GM23338 (cell line): ENCODE measurements at regions not wholly inside any gene's neighbourhood (a gene's known extent, or its start where the extent isn't known, plus 50 kb on each side); places are given as distances from the start of the nearest gene placed in this dataset.

ENCODE experiments used
- ATAC-seq: fragments of 200-7000 bp; cut with Tn5 transposase; 3 replicates; pipeline ENCODE4 v1.9.1; 2020
- DNase-seq: peaks from one replicate; pipeline ENCODE4 v3.0.0-alpha.2; 2015; ENCODE audit warnings: low spot score
- H2AFZ ChIP-seq: fragments of 200-600 bp; sonication (generic); 2 replicates; pipeline ENCODE4 v1.8.0; 2016; ENCODE audit warnings: antibody characterized with exemption, mild to moderate bottlenecking, moderate library complexity
- H3F3A ChIP-seq: fragments of 200-600 bp; sonication (generic); replicated peaks from 2 replicates; pipeline ENCODE4 v1.8.0; 2017; ENCODE audit warnings: antibody characterized with exemption, mixed run types, low read depth
- H3K27ac ChIP-seq: fragments of 200-600 bp; sonication (generic); 2 replicates; pipeline ENCODE4 v1.6.1; 2016; ENCODE audit warnings: low read depth
- H3K27me3 ChIP-seq: fragments of 200-600 bp; sonication (generic); 2 replicates; pipeline ENCODE4 v1.8.0; 2016; ENCODE audit warnings: mild to moderate bottlenecking, mixed run types, moderate library complexity; ENCODE audit not compliant: insufficient read depth
- H3K36me3 ChIP-seq: fragments of 200-600 bp; sonication (generic); 2 replicates; pipeline ENCODE4 v1.8.0; 2016; ENCODE audit warnings: mild to moderate bottlenecking; ENCODE audit not compliant: insufficient read depth
- H3K4me1 ChIP-seq: fragments of 200-600 bp; sonication (generic); 2 replicates; pipeline ENCODE4 v1.8.0; 2016; ENCODE audit warnings: mild to moderate bottlenecking, moderate library complexity; ENCODE audit not compliant: insufficient read depth
- H3K4me2 ChIP-seq: fragments of 200-600 bp; sonication (generic); 2 replicates; pipeline ENCODE4 v1.7.1; 2017; ENCODE audit warnings: mixed run types
- H3K4me3 ChIP-seq: fragments of 200-600 bp; sonication (generic); 2 replicates; pipeline ENCODE4 v1.6.1; 2016; ENCODE audit warnings: mixed run types
- H3K79me2 ChIP-seq: fragments of 200-600 bp; sonication (generic); replicated peaks from 2 replicates; pipeline ENCODE4 v1.8.0; 2017; ENCODE audit warnings: mild to moderate bottlenecking; ENCODE audit not compliant: insufficient read depth
- H3K9me2 ChIP-seq: fragments of 200-600 bp; sonication (generic); 2 replicates; pipeline ENCODE4 v1.8.0; 2017; ENCODE audit not compliant: insufficient read depth
- H4K20me1 ChIP-seq: fragments of 200-600 bp; sonication (generic); replicated peaks from 2 replicates; pipeline ENCODE4 v1.8.0; 2017; ENCODE audit warnings: mild to moderate bottlenecking; ENCODE audit not compliant: insufficient read depth
- H3K27ac Mint-ChIP-seq: 2 replicates; pipeline ENCODE4 v1.8.0; 2020; ENCODE audit warnings: inconsistent platforms, mild to moderate bottlenecking, moderate library complexity, mixed read lengths
- H3K27me3 Mint-ChIP-seq: 3 replicates; pipeline ENCODE4 v1.8.0; 2022; ENCODE audit warnings: low read depth, mild to moderate bottlenecking, moderate library complexity, mixed read lengths, inconsistent platforms; ENCODE audit not compliant: insufficient read depth, poor library complexity
- H3K36me3 Mint-ChIP-seq: 3 replicates; pipeline ENCODE4 v1.8.0; 2021; ENCODE audit warnings: low read depth, mild to moderate bottlenecking, inconsistent platforms, moderate library complexity, mixed read lengths
- H3K4me1 Mint-ChIP-seq: 3 replicates; pipeline ENCODE4 v1.8.0; 2020; ENCODE audit warnings: mild to moderate bottlenecking, inconsistent platforms, mixed read lengths
- H3K4me3 Mint-ChIP-seq: 3 replicates; pipeline ENCODE4 v1.8.0; 2021; ENCODE audit warnings: moderate library complexity, mild to moderate bottlenecking, inconsistent platforms, mixed read lengths
- H3K9me3 Mint-ChIP-seq: 3 replicates; pipeline ENCODE4 v1.8.0; 2020; ENCODE audit warnings: moderate library complexity, mild to moderate bottlenecking, inconsistent platforms, mixed read lengths
- CREB1 ChIP-seq: fragments of 250-450 bp; sonication (Bioruptor Pico); IDR thresholded peaks from 2 replicates; pipeline ENCODE4 v1.5.0; 2020; ENCODE audit warnings: low read depth, mild to moderate bottlenecking, moderate library complexity
- CTCF ChIP-seq, 2 experiments: fragments of 200-600 bp in 1 of 2; sonication (generic) in 1 of 2; conservative IDR thresholded peaks; 2 replicates each; pipeline versions ENCODE4 v1.5.1 to v1.6.1; 2016 to 2017; ENCODE audit warnings: antibody characterized with exemption in 2 of 2, low read depth in 2 of 2, mild to moderate bottlenecking in 2 of 2, moderate library complexity in 1 of 2
- ETS1 ChIP-seq: IDR thresholded peaks from 2 replicates; pipeline ENCODE4 v1.6.1; 2016; ENCODE audit warnings: antibody characterized with exemption
- EZH2 ChIP-seq: fragments of 200-600 bp; sonication (generic); IDR thresholded peaks from one replicate; pipeline ENCODE4 v1.8.0; 2017; ENCODE audit warnings: antibody characterized with exemption, mild to moderate bottlenecking, low read depth; ENCODE audit not compliant: unreplicated experiment
- EZH2phosphoT487 ChIP-seq: fragments of 200-600 bp; sonication (generic); IDR thresholded peaks from one replicate; pipeline ENCODE4 v1.8.1; 2018; ENCODE audit warnings: antibody characterized with exemption; ENCODE audit not compliant: unreplicated experiment
- JUNB ChIP-seq: IDR thresholded peaks from one replicate; pipeline ENCODE4 v1.6.1; 2016; ENCODE audit warnings: antibody characterized with exemption; ENCODE audit not compliant: unreplicated experiment
- NANOG ChIP-seq: IDR thresholded peaks from 2 replicates; pipeline ENCODE4 v1.6.1; 2016; ENCODE audit warnings: antibody characterized with exemption, borderline replicate concordance
- POLR2AphosphoS5 ChIP-seq: IDR thresholded peaks from 2 replicates; pipeline ENCODE4 v1.6.1; 2016; ENCODE audit warnings: antibody characterized with exemption, low read depth
- REST ChIP-seq: IDR thresholded peaks from one replicate; pipeline ENCODE4 v1.6.1; 2018; ENCODE audit warnings: antibody characterized with exemption; ENCODE audit not compliant: unreplicated experiment
- STAT1 ChIP-seq: IDR thresholded peaks from one replicate; pipeline ENCODE4 v1.6.1; 2016; ENCODE audit warnings: antibody characterized with exemption; ENCODE audit not compliant: unreplicated experiment
- ZNF114 ChIP-seq: fragments of 250-450 bp; sonication (Bioruptor Pico); IDR thresholded peaks from 2 replicates; pipeline ENCODE4 v1.5.0; 2020; ENCODE audit warnings: mild to moderate bottlenecking, moderate library complexity
- ZNF331 ChIP-seq: fragments of 250-450 bp; sonication (Bioruptor Pico); IDR thresholded peaks from 2 replicates; pipeline ENCODE4 v1.5.0; 2020; ENCODE audit warnings: low read depth, mild to moderate bottlenecking, moderate library complexity
- ZNF462 ChIP-seq: fragments of 250-450 bp; sonication (Bioruptor Pico); IDR thresholded peaks from 2 replicates; pipeline ENCODE4 v1.5.0; 2020; ENCODE audit warnings: mild to moderate bottlenecking, moderate library complexity

GRCh38 chr1:98143403-98143802 is 222.6 kb upstream of the DPYD start:
- Mint-ChIP-seq H3K36me3 (no peaks in the 10 kb centered on the region), H3K9me3 (no peaks in the 10 kb centered on the region), H3K27ac (no peak overlapping the region), H3K4me1 (no peaks in the 10 kb centered on the region), H3K4me3 (no peak overlapping the region), H3K27me3 (no peaks in the 10 kb centered on the region)
- DNase-seq (no peak), ATAC-seq (no peak)
- no peaks in the 10 kb centered on the region for H3F3A ChIP-seq
- H3K36me3 ChIP-seq = no peaks in the 10 kb centered on the region
- no peak overlapping the region for H2AFZ ChIP-seq
- TF ChIP-seq JUNB (no peak), ZNF462 (no peak), EZH2 (no peak), ETS1 (no peak), NANOG (no peak), REST (no peak), CREB1 (CRISPR knock-in tag) (no peak), CTCF (conservative IDR thresholded peaks at IDR 0.05; ENCODE audit: low read depth in 2 of 2) (no peak), ZNF331 (no peak), STAT1 (no peak), ZNF114 (CRISPR knock-in tag) (no peak), POLR2AphosphoS5 (no peak), EZH2phosphoT487 (no peak)
- no peaks in the 10 kb centered on the region for H3K79me2 ChIP-seq
- no peak overlapping the region for H3K27ac ChIP-seq
- H3K27me3 ChIP-seq = no peaks in the 10 kb centered on the region
- H3K9me2 ChIP-seq = no peaks in the 10 kb centered on the region
- H4K20me1 ChIP-seq = no peaks in the 10 kb centered on the region
- H3K4me3 ChIP-seq = no peak overlapping the region
- no peaks in the 10 kb centered on the region for H3K4me1 ChIP-seq
- H3K4me2 ChIP-seq = no peak overlapping the region
